Astrocyte of the cerebellum (primary cell): ENCODE measurements at regions not wholly inside any gene's neighbourhood (a gene's known extent, or its start where the extent isn't known, plus 50 kb on each side); places are given as distances from the start of the nearest gene placed in this dataset.

Experiments
- DNase-seq: peaks from one replicate; pipeline ENCODE4 v3.0.0-alpha.2; 2011; ENCODE audit warnings: low read depth
- H3K4me3 ChIP-seq: 2 replicates; pipeline ENCODE4 v1.5.1; 2011; ENCODE audit warnings: mild to moderate bottlenecking, low read depth, low read length, moderate library complexity
- in situ Hi-C: cut with HindIII; loops from 2 replicates; pipeline ENCODE4 v1.10.0; 2017; ENCODE audit warnings: low sequenced_read_pairs
- TF ChIP-seq, protein P1 (sequence below): IDR thresholded peaks from 2 replicates; pipeline ENCODE4 v1.5.1; 2012; ENCODE audit warnings: low read length, low read depth, moderate library complexity, mild to moderate bottlenecking; ENCODE audit errors: missing control alignments

DNA sequence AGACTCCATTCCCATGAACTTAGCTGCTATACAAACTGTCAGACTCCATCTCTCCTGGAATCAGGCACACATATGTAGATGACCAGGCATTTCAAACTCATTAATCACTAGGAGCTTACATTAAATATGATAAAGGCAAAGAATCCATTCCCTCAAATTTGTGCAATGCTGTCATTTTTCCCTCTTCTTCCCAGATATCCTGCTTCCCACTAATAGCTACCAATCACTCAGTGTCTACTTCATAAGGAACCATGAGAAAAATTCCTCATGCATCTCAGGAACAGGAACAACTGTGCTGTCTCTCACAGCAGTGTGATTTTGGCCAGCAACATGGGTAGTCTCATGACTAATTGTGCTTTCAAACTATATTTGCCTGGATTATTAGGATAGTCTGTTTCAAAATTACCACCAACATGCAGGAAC is 133.9 kb downstream of the DKK1 start:
- TF ChIP-seq, protein P1, sequence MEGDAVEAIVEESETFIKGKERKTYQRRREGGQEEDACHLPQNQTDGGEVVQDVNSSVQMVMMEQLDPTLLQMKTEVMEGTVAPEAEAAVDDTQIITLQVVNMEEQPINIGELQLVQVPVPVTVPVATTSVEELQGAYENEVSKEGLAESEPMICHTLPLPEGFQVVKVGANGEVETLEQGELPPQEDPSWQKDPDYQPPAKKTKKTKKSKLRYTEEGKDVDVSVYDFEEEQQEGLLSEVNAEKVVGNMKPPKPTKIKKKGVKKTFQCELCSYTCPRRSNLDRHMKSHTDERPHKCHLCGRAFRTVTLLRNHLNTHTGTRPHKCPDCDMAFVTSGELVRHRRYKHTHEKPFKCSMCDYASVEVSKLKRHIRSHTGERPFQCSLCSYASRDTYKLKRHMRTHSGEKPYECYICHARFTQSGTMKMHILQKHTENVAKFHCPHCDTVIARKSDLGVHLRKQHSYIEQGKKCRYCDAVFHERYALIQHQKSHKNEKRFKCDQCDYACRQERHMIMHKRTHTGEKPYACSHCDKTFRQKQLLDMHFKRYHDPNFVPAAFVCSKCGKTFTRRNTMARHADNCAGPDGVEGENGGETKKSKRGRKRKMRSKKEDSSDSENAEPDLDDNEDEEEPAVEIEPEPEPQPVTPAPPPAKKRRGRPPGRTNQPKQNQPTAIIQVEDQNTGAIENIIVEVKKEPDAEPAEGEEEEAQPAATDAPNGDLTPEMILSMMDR, result no peak
- DNase-seq, result no peak
- H3K4me3 ChIP-seq, result no peak overlapping the region
- in situ Hi-C loops, result no loop called here

GRCh38 chr10:52450762-52451291 is 136.7 kb downstream of the DKK1 start:
- DNase-seq, result no peak
- in situ Hi-C loops, result no loop called here
- H3K4me3 ChIP-seq, result no peak overlapping the region
- TF ChIP-seq, protein P1, result no peak

- in situ Hi-C loops, result no loop called here
- H3K4me3 ChIP-seq, result no peak overlapping the region
- no peak for DNase-seq
- TF ChIP-seq, protein P1, result no peak
Observed at GRCh38 chr10:52451817-52452216, 137.7 kb downstream of the DKK1 start.

GRCh38 chr10:52452600-52453493 is 138.8 kb downstream of the DKK1 start:
- no peak for DNase-seq
- no peak overlapping the region for H3K4me3 ChIP-seq
- TF ChIP-seq, protein P1, result no peak

GRCh38 chr10:52453501-52453900 is 139.4 kb downstream of the DKK1 start:
- no peak overlapping the region for H3K4me3 ChIP-seq
- in situ Hi-C loops, result no loop called here
- TF ChIP-seq, protein P1, result no peak
- DNase-seq, result no peak

More at GRCh38 chr10:52452600-52453493, 138.8 kb downstream of the DKK1 start:
- in situ Hi-C loops, result no loop called here

- TF ChIP-seq, protein P1, result no peak
- no peak overlapping the region for H3K4me3 ChIP-seq
- in situ Hi-C loops, result no loop called here
- DNase-seq, result no peak
Observed at GRCh38 chr10:52454491-52454890, 140.4 kb downstream of the DKK1 start.
